Fibroblast of skin of left biceps (primary cell): ENCODE measurements at regions not wholly inside any gene's neighbourhood (a gene's known extent, or its start where the extent isn't known, plus 50 kb on each side); places are given as distances from the start of the nearest gene placed in this dataset.

Source experiments
- DNase-seq, 2 experiments: peaks; one replicate each; pipeline ENCODE4 v3.0.0-alpha.2; 2013; ENCODE audit warnings: low read depth in 2 of 2

GRCh38 chr2:226620176-226620575 is 179.4 kb downstream of the IRS1 start:
- DNase-seq: no peak

GRCh38 chr2:226619707-226620106 is 179.9 kb downstream of the IRS1 start:
- DNase-seq: no peak

- peak; percentile 90 to 92 for DNase-seq
Observed at GRCh38 chr2:226618875-226619605, 180.6 kb downstream of the IRS1 start.

- no peak for DNase-seq
Observed at GRCh38 chr2:226618544-226618874, 181.1 kb downstream of the IRS1 start.

GRCh38 chr2:226615891-226616290 is 183.7 kb downstream of the IRS1 start:
- no peak for DNase-seq

GRCh38 chr2:226611944-226612318 is 187.7 kb downstream of the IRS1 start:
- no peak for DNase-seq

GRCh38 chr2:226611196-226611943 is 188.2 kb downstream of the IRS1 start:
- DNase-seq: no peak

GRCh38 chr2:226609366-226609765 is 190.3 kb downstream of the IRS1 start:
- peak; percentile 77 to 78 for DNase-seq

- DNase-seq: peak in 1 of 2 experiments; percentile 29
Observed at GRCh38 chr2:226608451-226608850, 191.2 kb downstream of the IRS1 start.

GRCh38 chr2:226607379-226607778 is 192.2 kb downstream of the IRS1 start:
- DNase-seq: peak in 1 of 2 experiments; percentile 57

GRCh38 chr2:226605642-226606041 is 194.0 kb downstream of the IRS1 start:
- no peak for DNase-seq

GRCh38 chr2:226603606-226604005 is 196.0 kb downstream of the IRS1 start:
- no peak for DNase-seq

GRCh38 chr2:226601881-226602662 is 197.5 kb downstream of the IRS1 start:
- DNase-seq: peak in 1 of 2 experiments; percentile 71

- DNase-seq: no peak
Observed at GRCh38 chr2:226600802-226601201, 198.8 kb downstream of the IRS1 start.

GRCh38 chr2:226600184-226600583 is 199.4 kb downstream of the IRS1 start:
- no peak for DNase-seq

- no peak for DNase-seq
Observed at GRCh38 chr2:226589043-226589442, 210.6 kb downstream of the IRS1 start.

GRCh38 chr2:226585130-226585561 is 214.5 kb downstream of the IRS1 start:
- no peak for DNase-seq

- DNase-seq: no peak
Observed at GRCh38 chr2:226584518-226585055, 215.0 kb downstream of the IRS1 start.

- DNase-seq: peak; percentile 73 to 77
Observed at GRCh38 chr2:226583715-226584114, 215.9 kb downstream of the IRS1 start.

- no peak for DNase-seq
Observed at GRCh38 chr2:226581661-226582060, 218.0 kb downstream of the IRS1 start.

- no peak for DNase-seq
Observed at GRCh38 chr2:226581004-226581403, 218.6 kb downstream of the IRS1 start.

GRCh38 chr2:226580403-226580802 is 219.2 kb downstream of the IRS1 start:
- DNase-seq: no peak
